Neuronal stem cell (in vitro differentiated cells): ENCODE measurements at regions not wholly inside any gene's neighbourhood (a gene's known extent, or its start where the extent isn't known, plus 50 kb on each side); places are given as distances from the start of the nearest gene placed in this dataset.

ENCODE experiments used
- DNase-seq: peaks from one replicate; pipeline ENCODE4 v3.0.0-alpha.2; 2013; ENCODE audit warnings: low spot score
- H2AFZ ChIP-seq: one replicate; pipeline ENCODE4 v1.6.1; 2013; ENCODE audit warnings: mild to moderate bottlenecking, low read length, inconsistent platforms
- H2AK5ac ChIP-seq: 2 replicates; pipeline ENCODE4 v1.6.1; 2013; ENCODE audit warnings: low read depth, mild to moderate bottlenecking, inconsistent platforms, low read length, moderate library complexity, mixed read lengths
- H2BK120ac ChIP-seq: 2 replicates; pipeline ENCODE4 v1.6.1; 2013; ENCODE audit warnings: low read depth, mild to moderate bottlenecking, inconsistent platforms, low read length, moderate library complexity, mixed read lengths
- H2BK12ac ChIP-seq: one replicate; pipeline ENCODE4 v1.6.1; 2013; ENCODE audit warnings: low read length, inconsistent platforms
- H2BK15ac ChIP-seq: 2 replicates; pipeline ENCODE4 v1.6.1; 2013; ENCODE audit warnings: mild to moderate bottlenecking, low read length, inconsistent platforms, mixed read lengths
- H2BK5ac ChIP-seq: one replicate; pipeline ENCODE4 v1.6.1; 2013; ENCODE audit warnings: inconsistent platforms, mild to moderate bottlenecking, low read length, moderate library complexity
- H3K14ac ChIP-seq: one replicate; pipeline ENCODE4 v1.6.1; 2013; ENCODE audit warnings: low read length, inconsistent platforms
- H3K18ac ChIP-seq: 2 replicates; pipeline ENCODE4 v1.6.1; 2013; ENCODE audit warnings: low read length, inconsistent platforms
- H3K23ac ChIP-seq: 2 replicates; pipeline ENCODE4 v1.6.1; 2013; ENCODE audit warnings: low read depth, mild to moderate bottlenecking, mixed read lengths, low read length, inconsistent platforms; ENCODE audit not compliant: poor library complexity
- H3K27ac ChIP-seq: replicated peaks from 3 replicates; pipeline ENCODE4 v1.5.1; 2013; ENCODE audit warnings: low read length, inconsistent platforms
- H3K27me3 ChIP-seq, 3 experiments: 2 replicates each; pipeline ENCODE4 v1.6.1; 2013; ENCODE audit warnings: low read length in 3 of 3, mild to moderate bottlenecking in 2 of 3, inconsistent platforms in 1 of 3, low read depth in 1 of 3, mixed read lengths in 1 of 3, moderate library complexity in 1 of 3; ENCODE audit not compliant: control insufficient read depth in 3 of 3, insufficient read depth in 3 of 3
- H3K36me3 ChIP-seq, 2 donors: replicated peaks in 1 of 2; 2 replicates each; pipeline ENCODE4 v1.6.1; 2013; ENCODE audit warnings: low read length in 2 of 2; ENCODE audit not compliant: control insufficient read depth in 2 of 2, insufficient read depth in 2 of 2
- H3K4ac ChIP-seq: 2 replicates; pipeline ENCODE4 v1.6.1; 2013; ENCODE audit warnings: inconsistent platforms, mild to moderate bottlenecking, low read length, moderate library complexity
- H3K4me1 ChIP-seq, 2 donors: 1 replicate in 1 of 2; 2 replicates in 1 of 2; pipeline ENCODE4 v1.6.1; 2013; ENCODE audit warnings: low read length in 2 of 2, low read depth in 1 of 2; ENCODE audit not compliant: control insufficient read depth in 2 of 2, insufficient read depth in 1 of 2
- H3K4me2 ChIP-seq: one replicate; pipeline ENCODE4 v1.6.1; 2013; ENCODE audit warnings: mild to moderate bottlenecking, low read length, inconsistent platforms; ENCODE audit not compliant: insufficient read depth, poor library complexity, severe bottlenecking
- H3K4me3 ChIP-seq, 2 donors: 2 replicates each; pipeline ENCODE4 v1.5.1; 2013; ENCODE audit warnings: low read length in 2 of 2, mild to moderate bottlenecking in 2 of 2, inconsistent platforms in 1 of 2, moderate library complexity in 1 of 2
- H3K79me1 ChIP-seq: one replicate; pipeline ENCODE4 v1.6.1; 2013; ENCODE audit warnings: low read depth, mild to moderate bottlenecking, inconsistent platforms, low read length, moderate library complexity
- H3K9ac ChIP-seq: one replicate; pipeline ENCODE4 v1.6.1; 2013; ENCODE audit warnings: mild to moderate bottlenecking, low read depth, low read length, inconsistent platforms; ENCODE audit not compliant: poor library complexity
- H3K9me3 ChIP-seq, 2 donors: replicated peaks in 1 of 2; 2 replicates each; pipeline versions ENCODE3 to v1.6.1; 2013; ENCODE audit warnings: low read length in 2 of 2, mild to moderate bottlenecking in 2 of 2, inconsistent platforms in 1 of 2, low read depth in 1 of 2, mixed read lengths in 1 of 2, moderate library complexity in 1 of 2; ENCODE audit not compliant: control insufficient read depth in 2 of 2, insufficient read depth in 1 of 2
- H4K8ac ChIP-seq: one replicate; pipeline ENCODE4 v1.6.1; 2013; ENCODE audit warnings: low read depth, mild to moderate bottlenecking, inconsistent platforms, low read length, moderate library complexity
- H4K91ac ChIP-seq: one replicate; pipeline ENCODE4 v1.6.1; 2013; ENCODE audit warnings: low read length, low read depth, mild to moderate bottlenecking, inconsistent platforms; ENCODE audit not compliant: poor library complexity
- WGBS, 2 donors: extraction: QIAGEN DNeasy Blood & Tissue Kit; methylation state at CpG; one replicate each; pipeline ENCODE4 v1.1.7; 2013; ENCODE audit warnings: missing lambda C conversion rate in 2 of 2, mixed read lengths in 1 of 2; ENCODE audit not compliant: insufficient read length in 2 of 2, insufficient replicate concordance in 1 of 2; ENCODE audit errors: extremely low coverage in 2 of 2; 5-methylcytosine and 5-hydroxymethylcytosine counted together

DNA sequence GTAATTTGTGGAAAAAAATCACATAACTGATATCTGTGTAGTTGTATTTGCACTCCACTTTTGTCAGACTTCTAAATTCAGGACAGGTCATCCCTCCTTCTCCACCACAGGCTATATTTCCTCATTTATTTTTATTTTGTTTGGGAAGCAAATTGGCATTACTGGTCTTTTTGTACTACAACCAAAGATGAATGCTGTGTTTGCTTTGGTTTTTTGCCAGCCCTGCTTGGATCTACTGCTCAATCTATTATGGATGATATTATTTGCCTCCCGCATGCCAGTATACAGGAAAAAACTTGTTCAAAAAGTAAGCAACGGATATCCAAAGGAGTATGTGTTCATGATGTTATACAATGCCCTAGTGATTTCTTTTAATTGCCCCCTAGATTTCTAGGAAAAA is 948.8 kb downstream of the TRHDE start:
- Histone ChIP-seq H3K23ac (no peak overlapping the region), H2BK120ac (no peak overlapping the region), H4K8ac (no peak overlapping the region), H3K27me3 (no peaks in the 10 kb centered on the region), H3K4me1 (no peaks in the 10 kb centered on the region), H3K4ac (no peak overlapping the region), H3K18ac (no peak overlapping the region), H4K91ac (no peak overlapping the region), H2BK12ac (no peak overlapping the region), H3K4me2 (no peak overlapping the region), H3K14ac (no peak overlapping the region), H3K27ac (no peak overlapping the region), H2AK5ac (no peak overlapping the region), H3K4me3 (no peak overlapping the region), H3K9me3 (no peaks in the 10 kb centered on the region), H3K79me1 (no peaks in the 10 kb centered on the region), H3K36me3 (no peaks in the 10 kb centered on the region), H2BK15ac (no peak overlapping the region), H2BK5ac (no peak overlapping the region), H2AFZ (no peak overlapping the region), H3K9ac (no peak overlapping the region)
- WGBS, 2 donors, result no CpG with 5 or more reads among the region's 2 CpGs
- no peak for DNase-seq

DNA sequence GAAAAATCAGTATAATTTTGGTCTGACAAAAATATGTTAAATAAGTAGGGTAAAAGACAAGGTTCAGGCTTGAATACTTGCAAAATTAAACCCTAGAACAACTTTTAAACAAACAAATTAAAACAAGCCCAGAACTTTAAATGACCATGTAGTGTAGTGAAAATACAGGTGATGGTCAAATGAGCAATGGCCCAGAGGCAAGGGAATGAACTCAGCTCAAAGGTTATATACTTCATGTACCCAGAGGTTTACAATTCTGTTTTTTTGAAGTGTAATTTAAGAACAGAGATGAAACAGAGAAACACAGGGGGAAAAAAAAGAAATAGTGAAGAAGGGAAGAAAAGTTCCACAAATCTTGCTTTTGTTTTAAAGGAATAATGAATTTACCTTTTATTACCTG is 949.2 kb downstream of the TRHDE start:
- H3K27ac ChIP-seq, result no peak overlapping the region
- H3K9ac ChIP-seq, result no peak overlapping the region

DNA sequence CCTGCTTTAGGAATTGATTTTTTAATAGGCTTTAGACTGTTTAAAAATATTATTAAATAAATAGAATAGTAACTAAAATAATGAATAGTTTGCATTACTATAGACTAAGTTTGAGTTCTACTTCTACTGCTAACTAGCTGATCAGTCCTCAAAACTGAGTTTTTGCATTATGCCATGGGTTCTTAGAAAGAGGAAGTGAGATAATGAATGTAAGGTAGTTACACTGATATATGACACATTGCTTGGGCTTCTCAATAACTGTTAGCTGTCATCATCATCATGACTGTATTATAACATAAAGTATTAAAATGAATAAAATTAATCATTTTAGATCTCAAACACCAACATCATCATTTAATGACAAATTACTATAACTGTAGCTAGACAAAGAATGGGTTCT is 949.7 kb downstream of the TRHDE start:
- Histone ChIP-seq H3K18ac (no peak overlapping the region), H3K4me3 (no peak overlapping the region)

More for the DNA sequence above, 949.2 kb downstream of the TRHDE start:
- DNase-seq, result no peak
- Histone ChIP-seq H2BK5ac (no peak overlapping the region), H3K27me3 (no peaks in the 10 kb centered on the region), H2BK12ac (no peak overlapping the region), H2AK5ac (no peak overlapping the region), H4K91ac (no peak overlapping the region), H3K79me1 (no peaks in the 10 kb centered on the region), H2AFZ (no peak overlapping the region), H3K9me3 (no peaks in the 10 kb centered on the region), H4K8ac (no peak overlapping the region), H2BK120ac (no peak overlapping the region), H3K14ac (no peak overlapping the region), H3K4ac (no peak overlapping the region), H3K4me3 (no peak overlapping the region), H2BK15ac (no peak overlapping the region), H3K4me2 (no peak overlapping the region), H3K23ac (no peak overlapping the region), H3K4me1 (no peaks in the 10 kb centered on the region), H3K18ac (no peak overlapping the region), H3K36me3 (no peaks in the 10 kb centered on the region)

DNA sequence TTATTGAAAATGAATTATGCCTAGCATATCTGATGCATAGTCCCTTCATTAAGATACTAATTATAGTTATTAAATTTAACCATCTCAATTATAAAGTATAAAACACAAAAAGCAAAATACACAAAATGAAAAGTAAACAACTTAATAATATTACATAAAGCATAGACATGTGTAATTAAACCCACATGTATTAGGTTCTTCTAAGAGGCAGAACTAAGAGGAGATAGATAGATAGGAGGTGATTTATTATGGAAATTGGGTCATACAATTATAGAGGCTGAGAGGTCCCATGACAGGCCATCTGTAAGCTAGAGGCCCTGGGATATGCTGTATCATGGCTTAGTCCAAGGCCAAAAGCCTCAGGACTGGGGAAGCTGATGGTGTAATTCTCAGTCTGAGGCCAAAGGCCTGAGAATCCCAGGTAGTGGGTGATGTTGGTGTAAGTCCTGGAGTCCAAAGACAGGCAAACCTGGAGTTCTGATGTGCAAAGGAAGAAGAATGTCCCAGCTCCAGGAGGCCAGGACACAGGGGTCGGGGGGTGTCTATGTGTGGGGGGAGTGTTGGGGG is 953.3 kb downstream of the TRHDE start:
- Histone ChIP-seq H3K9me3 (no peaks in the 10 kb centered on the region), H2BK12ac (no peak overlapping the region), H2AFZ (no peak overlapping the region), H2BK120ac (no peak overlapping the region), H3K14ac (no peak overlapping the region), H3K4me1 (no peaks in the 10 kb centered on the region), H3K27me3 (no peaks in the 10 kb centered on the region), H2AK5ac (no peak overlapping the region), H3K4ac (no peak overlapping the region), H3K4me2 (no peak overlapping the region), H3K79me1 (no peaks in the 10 kb centered on the region), H3K27ac (no peak overlapping the region), H3K36me3 (no peaks in the 10 kb centered on the region), H3K18ac (no peak overlapping the region), H3K23ac (no peak overlapping the region), H3K4me3 (no peak overlapping the region), H4K91ac (no peak overlapping the region), H3K9ac (no peak overlapping the region), H2BK5ac (no peak overlapping the region), H4K8ac (no peak overlapping the region), H2BK15ac (no peak overlapping the region)
- no peak for DNase-seq
- no CpG with 5 or more reads among the region's 1 CpG for WGBS, 2 donors

More for the DNA sequence above, 949.7 kb downstream of the TRHDE start:
- no peak overlapping the region for H3K27ac ChIP-seq
- no peak for DNase-seq
- H4K91ac ChIP-seq, result no peak overlapping the region
- no peak overlapping the region for H3K4me2 ChIP-seq
- no peaks in the 10 kb centered on the region for H3K27me3 ChIP-seq
- no peak overlapping the region for H2AK5ac ChIP-seq
- H3K9me3 ChIP-seq, result no peaks in the 10 kb centered on the region
- no peak overlapping the region for H4K8ac ChIP-seq
- no peaks in the 10 kb centered on the region for H3K36me3 ChIP-seq
- H3K9ac ChIP-seq, result no peak overlapping the region
- H2AFZ ChIP-seq, result no peak overlapping the region
- no peak overlapping the region for H3K4ac ChIP-seq
- H3K23ac ChIP-seq, result no peak overlapping the region
- H3K4me1 ChIP-seq, result no peaks in the 10 kb centered on the region
- no peak overlapping the region for H2BK12ac ChIP-seq
- H3K79me1 ChIP-seq, result no peaks in the 10 kb centered on the region
- no peak overlapping the region for H2BK5ac ChIP-seq
- no peak overlapping the region for H2BK15ac ChIP-seq
- H2BK120ac ChIP-seq, result no peak overlapping the region
- H3K14ac ChIP-seq, result no peak overlapping the region
